NB4 (cell line): ENCODE measurements at regions not wholly inside any gene's neighbourhood (a gene's known extent, or its start where the extent isn't known, plus 50 kb on each side); places are given as distances from the start of the nearest gene placed in this dataset.

Source experiments
- DNase-seq: peaks from one replicate; pipeline ENCODE4 v3.0.0; 2010; ENCODE audit warnings: low read depth
- H3K4me3 ChIP-seq: one replicate; pipeline ENCODE4 v1.5.1; 2011; ENCODE audit warnings: mild to moderate bottlenecking, low read depth, low read length, moderate library complexity
- CTCF ChIP-seq: IDR thresholded peaks from one replicate; pipeline ENCODE4 v1.5.1; 2012; ENCODE audit warnings: low read depth, low read length
- MAX ChIP-seq: IDR thresholded peaks from 2 replicates; pipeline ENCODE4 v1.6.1; 2011; ENCODE audit warnings: low read depth, low read length
- MYC ChIP-seq: IDR thresholded peaks from 2 replicates; pipeline ENCODE4 v1.6.1; 2011; ENCODE audit warnings: low read depth, low read length
- POLR2A ChIP-seq: IDR thresholded peaks from 2 replicates; pipeline ENCODE4 v1.6.1; 2011; ENCODE audit warnings: mild to moderate bottlenecking; ENCODE audit not compliant: insufficient read length; ENCODE audit errors: extremely low read depth

GRCh38 chr11:81869351-81870065, 864.2 kb downstream of the FAM181B start:
- peak; percentile 95 for DNase-seq
- peak overlapping the region; percentile 19 for H3K4me3 ChIP-seq
- TF ChIP-seq MYC: peak; percentile 44; the same call in 1 of the 2 replicates
- no peak for TF ChIP-seq CTCF
- no peak for TF ChIP-seq POLR2A
- peak; percentile 44; the same call in 1 of the 2 replicates for TF ChIP-seq MAX

- no peak for TF ChIP-seq POLR2A
- no peak for DNase-seq
Observed at GRCh38 chr11:81866896-81867295, 866.8 kb downstream of the FAM181B start.

GRCh38 chr11:81857386-81857785, 876.3 kb downstream of the FAM181B start:
- no peak for DNase-seq
- TF ChIP-seq POLR2A (no peak), MYC (no peak), MAX (no peak), CTCF (no peak)
- H3K4me3 ChIP-seq: no peak overlapping the region

More at GRCh38 chr11:81866896-81867295, 866.8 kb downstream of the FAM181B start:
- no peak overlapping the region for H3K4me3 ChIP-seq

- no peak for DNase-seq
- TF ChIP-seq MAX (no peak), MYC (no peak), POLR2A (no peak), CTCF (no peak)
- no peak overlapping the region for H3K4me3 ChIP-seq
Observed at GRCh38 chr11:81853791-81854190, 879.9 kb downstream of the FAM181B start.

- no peak overlapping the region for H3K4me3 ChIP-seq
- TF ChIP-seq MYC (no peak), CTCF (no peak), POLR2A (no peak), MAX (no peak)
- DNase-seq: no peak
Observed at GRCh38 chr11:81852896-81853295, 880.8 kb downstream of the FAM181B start.

- no peak overlapping the region for H3K4me3 ChIP-seq
- no peak for DNase-seq
- TF ChIP-seq MAX (no peak), MYC (no peak), POLR2A (no peak), CTCF (no peak)
Observed at GRCh38 chr11:81840380-81840779, 893.3 kb downstream of the FAM181B start.
